ENCODE measurements at regions not wholly inside any gene's neighbourhood (a gene's known extent, or its start where the extent isn't known, plus 50 kb on each side); places are given as distances from the start of the nearest gene placed in this dataset.

GRCh38 chr16:66002601-66003000 lies 363.9 kb upstream of the CDH5 start:
- TF ChIP-seq EZH2 (IDR thresholded peaks at IDR 0.05) (no peak), POLR2AphosphoS5 (IDR thresholded peaks at IDR 0.05; ENCODE audit: borderline replicate concordance, low read depth, low read length) (no peak), FOXP2 (optimal IDR thresholded peaks at IDR 0.05; ENCODE audit: control extremely low read depth, extremely low read length, insufficient read depth) (no peak)
- DNase-seq (ENCODE audit: low read depth, low spot score), result no peak
- Histone ChIP-seq H3K27ac (no peak overlapping the region), H3K4me3 (no peak overlapping the region), H3K9me3 (ENCODE audit: low read depth, low read length) (no peaks in the 10 kb centered on the region), H3K9ac (ENCODE audit: insufficient read length) (no peak overlapping the region), H3K36me3 (ENCODE audit: insufficient read depth, low read length) (no peaks in the 10 kb centered on the region)

GRCh38 chr16:66001432-66001831 lies 365.1 kb upstream of the CDH5 start:
- no peak for TF ChIP-seq POLR2AphosphoS5 (IDR thresholded peaks at IDR 0.05; ENCODE audit: borderline replicate concordance, low read depth, low read length)
- no peak for TF ChIP-seq EZH2 (IDR thresholded peaks at IDR 0.05)
- no peak for TF ChIP-seq FOXP2 (optimal IDR thresholded peaks at IDR 0.05; ENCODE audit: control extremely low read depth, extremely low read length, insufficient read depth)
- Histone ChIP-seq H3K4me3 (no peak overlapping the region), H3K9ac (ENCODE audit: insufficient read length) (no peak overlapping the region), H3K27ac (no peak overlapping the region), H3K9me3 (ENCODE audit: low read depth, low read length) (no peaks in the 10 kb centered on the region), H3K36me3 (ENCODE audit: insufficient read depth, low read length) (no peaks in the 10 kb centered on the region)
- no peak for DNase-seq (ENCODE audit: low read depth, low spot score)

GRCh38 chr16:65998443-65998842 lies 368.0 kb upstream of the CDH5 start:
- DNase-seq (ENCODE audit: low read depth, low spot score), result no peak
- Histone ChIP-seq H3K36me3 (ENCODE audit: insufficient read depth, low read length) (no peaks in the 10 kb centered on the region), H3K27ac (no peak overlapping the region), H3K9ac (ENCODE audit: insufficient read length) (no peak overlapping the region), H3K9me3 (ENCODE audit: low read depth, low read length) (no peaks in the 10 kb centered on the region), H3K4me3 (no peak overlapping the region)
- TF ChIP-seq FOXP2 (optimal IDR thresholded peaks at IDR 0.05; ENCODE audit: control extremely low read depth, extremely low read length, insufficient read depth) (no peak), EZH2 (IDR thresholded peaks at IDR 0.05) (no peak), POLR2AphosphoS5 (IDR thresholded peaks at IDR 0.05; ENCODE audit: borderline replicate concordance, low read depth, low read length) (no peak)

GRCh38 chr16:65994291-65994690 lies 372.2 kb upstream of the CDH5 start:
- Histone ChIP-seq H3K27ac (no peak overlapping the region), H3K36me3 (ENCODE audit: insufficient read depth, low read length) (no peaks in the 10 kb centered on the region), H3K9me3 (ENCODE audit: low read depth, low read length) (no peaks in the 10 kb centered on the region), H3K9ac (ENCODE audit: insufficient read length) (no peak overlapping the region), H3K4me3 (no peak overlapping the region)
- TF ChIP-seq EZH2 (IDR thresholded peaks at IDR 0.05) (no peak), FOXP2 (optimal IDR thresholded peaks at IDR 0.05; ENCODE audit: control extremely low read depth, extremely low read length, insufficient read depth) (no peak), POLR2AphosphoS5 (IDR thresholded peaks at IDR 0.05; ENCODE audit: borderline replicate concordance, low read depth, low read length) (no peak)
- DNase-seq (ENCODE audit: low read depth, low spot score), result no peak

GRCh38 chr16:65991149-65991701 lies 375.3 kb upstream of the CDH5 start:
- H3K9ac ChIP-seq (ENCODE audit: insufficient read length), result no peak overlapping the region
- no peak for TF ChIP-seq EZH2 (IDR thresholded peaks at IDR 0.05)
- no peak for TF ChIP-seq FOXP2 (optimal IDR thresholded peaks at IDR 0.05; ENCODE audit: control extremely low read depth, extremely low read length, insufficient read depth)
- no peak for TF ChIP-seq POLR2AphosphoS5 (IDR thresholded peaks at IDR 0.05; ENCODE audit: borderline replicate concordance, low read depth, low read length)
- no peak overlapping the region for H3K27ac ChIP-seq
- H3K36me3 ChIP-seq (ENCODE audit: insufficient read depth, low read length), result no peaks in the 10 kb centered on the region
- no peaks in the 10 kb centered on the region for H3K9me3 ChIP-seq (ENCODE audit: low read depth, low read length)
- no peak for DNase-seq (ENCODE audit: low read depth, low spot score)
- no peak overlapping the region for H3K4me3 ChIP-seq

- Histone ChIP-seq H3K9me3 (ENCODE audit: low read depth, low read length) (no peaks in the 10 kb centered on the region), H3K36me3 (ENCODE audit: insufficient read depth, low read length) (no peaks in the 10 kb centered on the region), H3K27ac (no peak overlapping the region), H3K4me3 (no peak overlapping the region), H3K9ac (ENCODE audit: insufficient read length) (no peak overlapping the region)
- no peak for TF ChIP-seq POLR2AphosphoS5 (IDR thresholded peaks at IDR 0.05; ENCODE audit: borderline replicate concordance, low read depth, low read length)
- TF ChIP-seq EZH2 (IDR thresholded peaks at IDR 0.05), result no peak
- no peak for TF ChIP-seq FOXP2 (optimal IDR thresholded peaks at IDR 0.05; ENCODE audit: control extremely low read depth, extremely low read length, insufficient read depth)
- DNase-seq (ENCODE audit: low read depth, low spot score), result no peak
Measured at GRCh38 chr16:65989861-65990604, 376.5 kb upstream of the CDH5 start.

GRCh38 chr16:65988024-65988595 lies 378.4 kb upstream of the CDH5 start:
- Histone ChIP-seq H3K27ac (no peak overlapping the region), H3K9me3 (ENCODE audit: low read depth, low read length) (no peaks in the 10 kb centered on the region), H3K9ac (ENCODE audit: insufficient read length) (no peak overlapping the region), H3K4me3 (no peak overlapping the region), H3K36me3 (ENCODE audit: insufficient read depth, low read length) (no peaks in the 10 kb centered on the region)
- DNase-seq (ENCODE audit: low read depth, low spot score), result no peak
- TF ChIP-seq EZH2 (IDR thresholded peaks at IDR 0.05) (no peak), POLR2AphosphoS5 (IDR thresholded peaks at IDR 0.05; ENCODE audit: borderline replicate concordance, low read depth, low read length) (no peak), FOXP2 (optimal IDR thresholded peaks at IDR 0.05; ENCODE audit: control extremely low read depth, extremely low read length, insufficient read depth) (no peak)

GRCh38 chr16:65984296-65984695 lies 382.2 kb upstream of the CDH5 start:
- H3K36me3 ChIP-seq (ENCODE audit: insufficient read depth, low read length), result no peaks in the 10 kb centered on the region
- H3K9me3 ChIP-seq (ENCODE audit: low read depth, low read length), result no peaks in the 10 kb centered on the region
- no peak for TF ChIP-seq FOXP2 (optimal IDR thresholded peaks at IDR 0.05; ENCODE audit: control extremely low read depth, extremely low read length, insufficient read depth)
- H3K4me3 ChIP-seq, result no peak overlapping the region
- H3K27ac ChIP-seq, result no peak overlapping the region
- no peak overlapping the region for H3K9ac ChIP-seq (ENCODE audit: insufficient read length)
- DNase-seq (ENCODE audit: low read depth, low spot score), result no peak
